DMS 273 treated with DMSO at 0.1 percent for 48 hours (cell line): ENCODE measurements at regions not wholly inside any gene's neighbourhood (a gene's known extent, or its start where the extent isn't known, plus 50 kb on each side); places are given as distances from the start of the nearest gene placed in this dataset.
"Not testable (repeated sequence)": the region's sequence is repeated elsewhere in the genome, so short reads cannot be mapped to it uniquely, and the experiment has no call there.

Source experiments
- DNase-seq: peaks from one replicate; lab custom pipeline; 2025; lab: John Stamatoyannopoulos, UW

DNA sequence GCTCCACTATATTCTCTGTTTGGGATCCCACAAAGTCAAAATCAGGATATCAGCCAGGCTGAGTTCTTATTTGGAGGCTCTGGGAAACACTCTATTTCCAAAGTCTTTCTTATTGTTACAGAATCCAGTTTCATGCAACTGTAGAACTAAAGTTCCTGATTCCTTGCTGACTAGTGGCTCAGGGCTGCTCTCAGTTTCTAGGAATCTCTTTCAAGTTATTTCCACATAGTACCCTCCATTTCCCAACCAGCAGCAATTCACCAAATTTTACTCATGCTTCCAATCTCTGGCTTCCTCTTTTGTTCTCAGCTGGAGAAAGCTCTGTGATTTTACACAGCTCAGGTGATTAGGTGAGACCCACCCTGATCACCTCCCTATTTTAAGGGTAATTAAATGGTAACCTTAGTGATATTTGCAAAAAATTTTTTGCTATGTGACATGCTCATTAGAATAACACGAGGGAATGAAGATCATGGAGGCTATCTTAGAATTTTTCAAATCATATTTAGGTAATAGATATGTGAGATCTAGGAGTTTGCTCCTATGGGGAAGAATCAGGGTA lies 794.9 kb upstream of the ARRDC3 start:
- DNase-seq = no peak

DNA sequence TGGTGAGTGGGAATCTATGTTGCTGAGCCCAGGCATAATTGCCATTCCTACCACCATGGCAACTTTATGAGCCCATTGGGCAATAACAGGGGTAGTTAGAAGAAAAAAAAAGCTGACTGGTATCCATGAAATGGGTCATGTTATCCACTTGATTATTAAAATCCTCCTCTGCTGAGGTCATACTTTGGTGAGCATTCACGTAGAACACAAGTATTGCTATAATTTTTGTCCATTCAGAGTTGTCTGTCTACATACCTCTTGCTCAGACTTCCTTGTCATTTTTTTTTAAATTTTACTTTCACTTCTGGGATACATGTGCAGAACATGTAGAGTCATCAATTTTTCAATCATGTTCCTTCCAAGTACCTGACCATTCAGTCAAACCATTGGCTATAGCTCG lies 780.8 kb upstream of the ARRDC3 start:
- DNase-seq = no peak

DNA sequence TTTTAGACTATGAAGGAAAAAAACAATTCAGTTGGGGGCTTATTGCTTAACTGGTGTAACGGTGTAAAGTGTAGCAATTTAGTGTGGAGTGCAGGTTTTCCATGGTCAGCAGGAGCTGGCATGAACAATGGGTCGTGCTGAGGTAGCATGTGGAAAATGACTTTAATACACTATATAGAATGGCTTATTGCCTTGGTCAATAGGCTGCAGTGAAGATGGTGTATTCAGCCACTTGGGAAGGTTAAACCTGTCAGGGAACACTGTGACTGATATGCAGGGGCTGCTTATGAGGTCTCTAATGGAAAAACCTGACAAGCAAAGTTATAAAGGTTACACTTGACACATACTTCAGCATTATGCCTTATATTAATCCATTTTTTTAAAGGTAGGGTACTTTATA lies 764.7 kb upstream of the ARRDC3 start:
- DNase-seq = no peak

DNA sequence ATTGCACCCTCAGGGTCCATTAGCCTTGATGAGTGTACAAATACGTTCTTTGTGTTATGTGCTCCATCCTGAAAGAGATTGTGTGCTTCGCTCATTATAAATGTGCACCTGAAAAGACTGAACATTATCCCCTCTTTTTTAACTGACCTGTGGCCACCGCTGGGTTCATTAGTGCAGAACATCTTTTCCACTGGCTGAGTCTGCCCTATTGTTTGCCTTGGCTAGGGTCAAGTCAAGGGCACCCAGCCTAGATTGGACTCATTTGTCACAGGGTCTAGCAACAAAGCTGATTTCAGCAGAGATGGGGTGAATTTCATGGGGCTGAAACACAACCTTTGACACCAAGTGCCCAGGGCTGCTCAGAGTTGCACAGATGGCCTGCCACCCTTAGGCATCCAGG lies 764.1 kb upstream of the ARRDC3 start:
- DNase-seq = no peak

DNA sequence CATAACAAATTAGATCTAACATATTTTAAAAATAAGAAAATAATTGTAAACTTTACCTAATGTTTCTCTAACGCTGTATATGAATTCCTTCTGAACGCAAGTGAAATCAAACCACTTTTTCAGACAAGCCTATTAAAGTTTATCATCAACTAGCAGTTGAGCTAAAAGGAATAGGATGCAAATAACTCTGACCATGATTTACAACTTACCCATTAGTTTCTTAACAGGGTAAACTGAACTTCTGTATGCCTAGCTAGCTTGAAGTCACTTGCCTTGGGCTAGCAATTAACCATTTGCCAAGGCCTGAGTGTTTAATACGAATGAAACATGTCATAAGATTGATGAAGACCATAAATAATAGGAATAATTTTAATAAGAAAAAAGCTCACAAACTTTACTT lies 762.7 kb upstream of the ARRDC3 start:
- DNase-seq = no peak

DNA sequence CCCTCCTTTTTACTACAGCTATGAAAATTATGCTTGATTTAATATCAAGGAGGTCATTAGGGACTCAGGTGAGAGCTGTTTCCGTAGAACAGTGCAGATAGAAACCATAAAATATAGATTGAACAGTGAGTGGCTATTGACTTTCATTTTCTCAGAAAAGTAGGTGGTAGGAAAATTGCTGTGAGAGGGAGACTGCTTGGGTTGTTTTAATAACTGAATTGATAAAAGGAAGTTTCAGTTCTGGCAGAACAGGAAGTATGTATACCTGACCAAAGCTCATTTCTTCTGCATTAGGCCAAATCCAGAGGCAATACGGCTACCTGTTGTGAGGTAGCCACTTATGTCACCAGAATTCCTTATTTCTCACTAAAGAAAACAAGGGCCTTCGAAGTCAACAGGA lies 761.7 kb upstream of the ARRDC3 start:
- no peak for DNase-seq

DNA sequence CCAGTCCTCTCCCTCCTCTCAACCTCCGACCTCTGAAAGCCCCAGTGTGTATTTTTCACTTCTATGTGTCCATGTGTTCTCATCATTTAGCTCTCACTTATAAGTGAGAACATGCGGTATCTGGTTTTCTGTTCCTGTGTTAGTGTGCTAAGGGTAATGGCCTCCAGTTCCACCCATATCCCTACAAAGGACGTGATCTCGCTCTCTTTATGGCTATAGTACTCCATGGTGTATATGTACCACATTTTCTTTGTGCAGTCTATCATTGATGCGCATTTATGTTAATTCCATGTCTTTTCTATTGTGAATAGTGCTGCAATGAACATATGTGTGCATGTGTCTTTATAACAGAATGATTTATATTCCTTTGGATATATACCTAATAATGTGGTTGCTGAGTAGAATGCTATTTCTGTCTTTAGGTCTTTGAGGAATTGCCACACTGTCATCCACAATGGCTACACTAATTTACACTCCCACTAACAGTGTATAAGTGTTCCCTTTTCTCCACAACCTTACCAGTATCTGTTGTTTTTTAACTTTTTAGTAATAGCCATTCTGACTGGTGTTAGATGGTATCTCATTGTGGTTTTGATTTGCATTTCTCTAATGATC lies 749.3 kb upstream of the ARRDC3 start:
- not testable (repeated sequence) for DNase-seq

DNA sequence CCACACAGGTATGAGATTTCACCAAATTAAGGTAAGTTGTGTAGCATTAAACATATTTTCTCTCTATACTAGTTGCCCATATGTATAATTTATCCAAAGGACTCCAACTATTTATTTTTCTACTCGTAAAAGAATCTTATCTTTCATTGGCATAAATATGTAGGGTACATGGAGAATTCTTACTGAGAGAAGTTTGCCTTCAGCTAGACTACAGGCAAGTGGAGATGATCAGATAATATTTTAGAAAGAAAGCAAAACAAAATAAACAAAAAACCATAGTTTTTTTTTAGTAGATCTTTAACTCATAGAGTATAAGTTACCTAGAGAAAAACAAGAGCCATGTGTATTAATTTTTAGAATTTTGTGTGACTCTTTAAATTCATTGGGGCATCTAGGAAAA lies 743.1 kb upstream of the ARRDC3 start:
- DNase-seq = no peak

DNA sequence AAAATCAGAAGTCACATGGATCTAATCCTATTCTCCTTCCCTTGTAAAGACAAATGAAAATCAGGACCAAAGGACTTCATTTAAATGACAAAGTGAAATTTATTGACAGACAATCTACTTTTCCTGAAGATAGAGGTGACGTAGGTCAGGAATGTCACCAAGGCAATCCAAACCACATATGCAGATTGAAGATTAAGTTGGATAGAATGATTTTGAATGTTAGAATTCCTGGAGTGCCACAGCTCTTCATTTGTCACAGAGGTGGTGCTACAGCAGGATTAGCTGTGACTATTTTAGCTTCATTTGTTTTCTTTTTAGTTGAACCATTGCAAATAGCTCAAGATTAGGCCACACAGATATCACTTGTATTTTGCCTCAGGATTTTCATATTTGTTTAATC lies 736.0 kb upstream of the ARRDC3 start:
- DNase-seq = no peak

DNA sequence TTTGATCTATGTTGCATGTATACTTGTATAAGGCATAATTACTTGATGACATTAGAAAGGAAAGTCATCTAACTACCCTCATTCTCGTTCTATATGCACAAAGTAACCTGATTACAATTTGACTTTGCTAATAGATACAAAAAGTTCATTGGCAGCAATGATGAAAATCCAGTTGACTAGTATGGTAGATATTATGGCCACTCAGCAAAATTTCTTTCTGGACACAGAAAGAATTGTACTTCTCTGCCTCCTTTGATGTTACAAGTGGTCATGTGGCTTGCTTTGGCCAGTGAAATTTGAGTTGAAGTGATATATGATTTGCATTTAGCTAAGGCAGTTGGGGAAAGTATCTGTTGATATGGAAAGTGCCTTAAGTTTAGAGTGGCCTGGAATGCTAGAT lies 723.7 kb upstream of the ARRDC3 start:
- DNase-seq = no peak

DNA sequence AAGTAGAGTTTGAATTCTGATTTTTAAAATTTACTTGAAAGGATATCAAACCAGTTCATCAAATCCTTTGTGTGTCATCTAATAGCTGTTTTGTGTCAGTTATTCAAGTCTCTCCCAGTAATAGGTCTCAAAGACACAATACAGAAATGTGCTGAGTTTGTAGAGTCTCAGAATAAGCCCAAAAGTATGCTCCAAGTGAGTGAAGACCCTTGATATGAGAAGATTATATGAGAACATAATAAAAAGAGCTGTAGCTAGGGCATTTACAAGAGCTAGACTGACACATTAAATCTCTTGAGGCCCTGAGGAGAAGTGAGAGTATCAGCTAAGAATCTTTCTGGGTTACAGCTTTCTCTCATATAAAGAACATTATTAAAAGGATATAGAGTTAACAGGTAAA lies 721.0 kb upstream of the ARRDC3 start:
- DNase-seq = no peak

DNA sequence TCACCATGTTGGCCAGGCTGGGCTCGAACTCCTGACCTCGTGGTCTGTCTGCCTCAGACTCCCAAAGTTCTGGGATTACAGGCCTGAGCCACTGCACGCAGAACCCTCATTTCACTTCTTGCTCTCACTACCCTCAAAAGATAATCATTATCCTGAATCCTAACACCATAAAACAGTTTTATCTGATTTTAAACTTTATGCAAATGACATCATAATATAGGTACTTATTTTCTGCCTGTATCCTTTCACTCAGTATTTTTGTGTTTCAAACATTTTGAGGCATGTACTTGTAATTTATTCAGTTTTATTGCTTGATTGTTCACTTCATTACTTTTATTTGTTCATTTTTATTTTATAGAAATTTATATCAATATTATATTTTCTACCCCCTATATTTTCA lies 719.2 kb upstream of the ARRDC3 start:
- DNase-seq = no peak

DNA sequence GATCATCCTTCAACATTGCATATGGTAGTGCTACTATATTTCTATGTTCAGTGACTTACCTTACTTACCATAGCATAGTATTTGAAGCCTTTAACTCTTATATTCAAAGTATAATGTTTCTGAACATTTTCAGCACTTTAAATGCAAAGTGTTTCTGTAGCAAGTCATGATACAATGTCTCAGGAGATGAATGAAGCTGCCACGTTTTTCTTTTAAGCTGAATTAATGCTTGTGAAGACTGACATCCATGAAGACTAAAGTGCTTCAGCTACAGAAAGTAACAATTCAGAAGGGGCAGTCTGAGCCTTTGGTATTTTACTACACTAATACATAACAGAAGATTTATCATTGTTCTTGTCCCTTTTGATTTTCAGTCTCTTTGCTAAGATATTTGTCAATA lies 709.1 kb upstream of the ARRDC3 start:
- no peak for DNase-seq

DNA sequence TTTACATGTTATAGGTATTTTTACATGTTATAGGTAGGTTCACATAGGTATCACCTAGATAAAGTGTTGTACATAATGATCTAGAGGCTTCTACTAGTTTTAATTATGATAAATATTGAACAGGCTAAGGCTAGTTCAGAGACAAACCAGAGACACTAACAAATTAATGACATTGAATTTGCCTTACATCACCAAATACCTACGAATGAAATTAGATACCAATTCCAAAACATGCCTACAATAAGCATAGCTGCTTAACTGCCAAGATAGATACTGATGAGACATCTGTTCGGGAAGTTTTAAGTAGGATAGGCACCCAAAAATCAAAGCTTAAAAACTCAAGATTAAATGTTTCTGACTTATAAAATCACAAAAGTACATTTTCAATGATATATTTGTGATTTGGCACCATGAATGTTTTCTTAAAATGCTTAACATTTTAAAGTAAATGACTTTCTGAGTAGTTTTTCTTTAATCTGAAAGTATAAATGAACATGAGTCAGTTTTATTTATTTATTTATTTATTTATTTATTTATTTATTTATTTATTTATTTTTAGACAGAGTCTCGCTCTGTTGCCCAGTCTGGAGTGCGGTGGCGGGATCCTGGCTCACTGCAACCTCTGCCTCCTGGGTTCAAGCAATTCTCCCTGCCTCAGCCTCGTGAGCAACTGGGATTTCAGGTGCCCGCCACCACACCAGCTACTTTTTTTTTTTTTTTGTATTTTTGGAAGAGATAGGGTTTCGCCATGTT lies 703.1 kb upstream of the ARRDC3 start:
- no peak for DNase-seq

DNA sequence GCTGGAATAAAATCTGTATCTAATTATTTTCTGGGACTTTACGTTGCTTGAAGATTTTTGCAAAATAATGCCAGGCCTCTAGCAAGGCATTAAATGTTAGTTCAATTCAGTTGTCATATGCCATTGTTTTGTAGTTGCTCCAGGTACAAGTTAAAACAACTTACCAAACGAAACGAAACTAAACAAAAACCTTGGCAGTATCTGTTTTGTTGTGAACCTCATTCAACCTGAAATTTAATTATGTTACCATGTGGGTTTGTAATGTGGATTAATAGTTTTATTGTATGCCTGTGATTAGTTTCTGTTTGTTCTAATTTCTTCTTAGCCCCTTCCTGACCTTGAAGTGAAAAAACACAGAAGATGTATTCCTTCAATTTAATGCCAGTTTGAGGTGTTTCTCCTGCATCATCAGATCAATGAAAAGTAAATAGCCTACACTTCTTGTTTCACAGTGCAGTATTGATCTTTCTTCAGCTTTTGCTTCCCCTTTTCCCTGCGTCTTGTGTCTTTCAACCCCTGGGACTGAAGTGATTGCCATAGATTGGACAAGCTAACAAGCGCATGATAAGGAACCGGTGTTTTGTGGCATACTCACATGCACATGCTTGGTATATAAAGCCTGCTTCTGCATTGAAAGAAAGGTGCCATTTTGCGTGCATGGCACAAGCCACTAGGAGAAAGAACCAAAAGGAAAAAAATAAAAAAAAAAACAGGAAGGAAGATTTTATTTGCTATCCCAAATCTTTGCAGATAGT lies 699.0 kb upstream of the ARRDC3 start:
- no peak for DNase-seq

DNA sequence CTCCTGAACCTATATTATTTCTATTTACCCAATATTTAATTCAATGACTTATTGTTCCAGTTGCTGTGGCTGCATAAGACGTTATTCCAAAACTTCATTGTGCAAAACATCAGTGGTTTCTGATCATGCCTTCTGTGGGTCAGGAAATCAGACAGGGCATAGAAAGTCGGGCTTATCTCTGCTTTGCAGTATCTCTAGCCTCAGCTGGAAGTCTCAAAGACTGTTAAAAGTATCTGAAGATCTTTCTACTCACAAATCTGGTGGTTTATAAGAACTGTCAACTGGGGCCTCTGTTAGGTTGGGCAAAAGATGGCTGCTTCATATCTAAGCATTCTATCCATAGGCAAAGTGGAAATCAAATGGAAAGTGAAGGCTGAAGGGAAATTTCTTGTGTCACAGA lies 687.7 kb upstream of the ARRDC3 start:
- DNase-seq = no peak

DNA sequence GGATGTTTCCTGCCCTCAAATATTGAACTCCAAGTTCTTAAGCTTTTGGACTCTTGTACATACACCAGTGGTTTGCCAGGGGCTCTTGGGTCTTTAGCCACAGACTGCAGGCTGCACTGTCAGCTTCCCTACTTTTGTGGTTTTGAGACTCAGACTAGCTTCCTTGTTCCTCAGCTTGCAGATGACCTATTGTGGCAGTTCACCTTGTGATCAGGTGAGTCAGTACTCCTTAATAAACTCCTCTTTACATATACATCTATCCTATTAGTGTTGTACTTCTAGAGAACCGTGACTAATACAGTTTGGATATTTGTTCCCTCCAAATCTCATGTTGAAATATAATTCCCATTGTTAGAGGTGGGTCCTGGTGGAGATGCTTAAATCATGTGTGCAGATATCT lies 681.9 kb upstream of the ARRDC3 start:
- no peak for DNase-seq

DNA sequence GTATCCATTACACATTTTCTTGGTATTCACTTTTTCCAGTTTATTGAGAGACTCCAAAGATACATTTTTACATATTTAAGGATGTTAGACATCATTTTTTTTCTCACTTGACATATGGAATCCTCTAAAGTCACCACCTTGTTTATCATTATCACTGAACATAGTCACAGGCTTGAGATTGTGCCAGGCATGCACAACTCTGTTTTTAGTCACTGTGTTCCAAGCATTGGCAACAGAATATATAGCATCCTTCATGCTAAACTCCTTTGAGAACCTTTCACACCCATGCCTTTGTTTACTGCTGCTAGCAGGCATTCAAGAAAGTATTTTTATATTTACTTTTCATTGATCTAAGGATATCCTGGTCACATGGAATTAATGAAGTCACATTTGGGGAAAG lies 668.6 kb upstream of the ARRDC3 start:
- DNase-seq = no peak

DNA sequence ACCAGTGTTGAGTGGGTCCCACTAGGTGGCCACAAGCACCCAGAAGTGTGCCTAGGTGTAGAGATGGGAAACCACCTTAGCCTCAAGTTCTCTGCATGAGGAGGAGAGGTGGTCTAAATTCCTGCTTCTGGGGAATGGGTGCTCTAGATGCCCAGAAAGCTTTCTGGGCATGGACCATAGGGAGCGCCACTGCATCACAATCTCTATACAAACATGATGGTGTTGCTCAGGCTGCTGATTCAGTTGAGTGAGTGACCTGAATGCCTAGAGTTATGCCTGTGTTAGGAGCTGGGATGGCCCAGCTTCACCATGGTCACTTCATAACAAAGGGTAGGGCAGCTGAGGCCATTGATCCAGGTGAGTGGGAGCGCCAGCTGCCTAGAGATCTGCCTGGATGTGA lies 667.9 kb upstream of the ARRDC3 start:
- DNase-seq = no peak

DNA sequence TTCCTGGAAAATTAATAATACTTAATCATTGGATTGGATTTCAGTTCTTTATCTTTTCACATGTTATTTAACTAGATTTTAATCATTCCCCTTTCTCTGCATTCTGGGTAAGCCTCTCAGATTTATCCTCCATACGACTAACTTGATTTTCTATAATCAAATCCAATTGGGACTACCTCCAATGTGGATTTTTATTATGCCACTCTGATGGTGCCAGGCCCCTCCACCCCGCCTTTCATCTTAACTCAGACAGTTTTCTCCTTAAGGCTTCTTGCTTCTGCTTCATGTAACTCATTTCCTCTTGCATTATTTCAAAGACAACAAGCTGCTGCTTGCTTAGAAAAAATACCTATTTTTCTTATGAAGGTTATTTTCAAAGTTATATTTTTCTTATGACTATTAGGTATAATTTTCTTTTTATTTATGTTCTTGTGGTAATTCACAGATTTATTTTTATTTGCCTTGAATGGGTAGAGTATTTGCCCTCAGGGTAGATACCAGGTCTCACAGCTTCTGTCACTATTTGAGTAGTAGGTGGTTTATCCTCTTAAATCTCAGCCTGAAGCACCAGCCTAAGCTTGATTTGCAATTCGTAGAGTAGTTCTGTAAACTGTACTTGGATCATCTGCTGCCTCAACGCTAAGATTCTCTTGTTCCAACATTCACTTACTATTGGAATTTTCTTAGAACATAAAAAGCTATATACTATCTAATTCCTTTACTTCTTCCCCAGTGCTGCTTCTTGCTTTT lies 659.0 kb upstream of the ARRDC3 start:
- DNase-seq = no peak

DNA sequence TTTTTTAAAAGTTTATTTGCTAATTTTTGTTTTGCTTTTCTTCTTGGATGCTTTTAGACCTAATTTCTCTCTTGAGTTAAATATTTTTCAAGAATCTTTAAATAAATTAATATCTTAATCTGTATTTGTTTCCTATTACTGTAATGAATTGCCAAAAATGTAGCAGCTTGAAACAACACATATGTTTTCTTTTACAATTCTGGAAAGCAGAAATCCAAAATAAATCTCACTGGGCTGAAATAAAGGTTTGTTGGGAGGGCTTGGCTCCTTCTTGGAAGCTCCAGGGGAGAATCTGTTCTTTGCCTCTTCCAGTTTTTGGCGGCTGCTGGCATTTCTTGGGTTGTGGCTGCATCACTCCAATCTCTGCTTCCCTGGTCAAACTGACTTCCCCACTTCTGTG lies 658.1 kb upstream of the ARRDC3 start:
- no peak for DNase-seq

DNA sequence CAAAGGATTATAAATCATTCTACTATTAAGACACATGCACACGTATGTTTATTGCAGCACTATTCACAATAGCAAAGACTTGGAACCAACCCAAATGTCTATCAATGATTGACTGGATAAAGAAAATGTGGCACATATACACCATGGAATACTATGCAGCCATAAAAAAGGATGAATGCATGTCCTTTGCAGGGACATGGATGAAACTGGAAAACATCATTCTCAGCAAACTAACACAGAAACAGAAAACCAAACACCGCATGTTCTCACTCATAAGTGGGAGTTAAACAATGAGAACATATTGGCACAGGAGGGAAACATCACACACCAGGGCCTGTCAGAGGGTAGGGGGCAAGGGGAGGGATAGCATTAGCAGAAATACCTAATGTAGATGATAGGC lies 646.7 kb upstream of the ARRDC3 start:
- DNase-seq = not testable (repeated sequence)
